HG02798 (cell line): ENCODE measurements at regions not wholly inside any gene's neighbourhood (a gene's known extent, or its start where the extent isn't known, plus 50 kb on each side); places are given as distances from the start of the nearest gene placed in this dataset.
"Not testable (repeated sequence)": the region's sequence is repeated elsewhere in the genome, so short reads cannot be mapped to it uniquely, and the experiment has no call there.

Source experiments
- ATAC-seq: cut with Tn5 transposase; IDR thresholded peaks from one replicate; pipeline ENCODE4 v1.9.1; 2021; ENCODE audit warnings: mild to moderate bottlenecking; ENCODE audit not compliant: unreplicated experiment, poor library complexity

- no peak for ATAC-seq
Observed at GRCh38 chr3:70744536-70744935, 432.1 kb upstream of the MDFIC2 start.

DNA sequence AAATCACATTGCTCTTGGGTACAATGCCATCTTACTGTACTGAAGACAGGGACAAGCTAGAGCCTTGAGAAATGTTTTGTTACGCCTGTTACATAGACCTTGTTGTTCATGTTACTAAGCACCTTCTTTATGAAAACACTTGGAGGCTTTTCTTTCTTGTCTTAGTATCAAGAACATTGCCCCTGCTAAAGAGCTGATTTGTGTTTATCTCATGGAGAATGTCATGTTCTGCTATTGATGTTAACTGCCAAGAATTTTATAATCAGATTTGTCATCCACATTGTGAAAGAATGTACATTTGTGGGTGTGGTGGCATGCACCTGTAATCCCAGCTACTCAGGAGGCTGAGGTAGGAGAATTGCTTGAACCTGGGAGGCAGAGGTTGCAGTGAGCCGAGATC, 431.3 kb upstream of the MDFIC2 start:
- ATAC-seq, result no peak

GRCh38 chr3:70742081-70742480, 429.6 kb upstream of the MDFIC2 start:
- ATAC-seq, result no peak

DNA sequence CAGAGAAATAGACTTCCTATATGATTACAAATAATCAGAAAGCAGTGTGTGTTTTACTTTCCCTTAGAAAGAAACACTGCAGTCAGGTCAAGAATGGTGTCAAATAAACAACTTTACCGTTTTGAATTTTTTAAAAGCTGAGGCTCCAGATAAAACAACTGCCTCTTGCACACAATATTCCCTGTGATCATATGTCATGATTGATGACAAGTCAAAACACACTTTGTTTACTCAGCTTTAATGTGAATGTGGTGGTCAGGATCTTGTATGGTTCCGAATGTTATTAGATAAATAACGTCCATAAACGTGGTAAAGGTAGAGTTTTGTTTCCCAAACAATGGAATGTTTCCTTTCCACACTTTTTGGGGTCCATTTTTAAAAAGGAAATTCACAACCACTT, 428.4 kb upstream of the MDFIC2 start:
- ATAC-seq, result no peak

DNA sequence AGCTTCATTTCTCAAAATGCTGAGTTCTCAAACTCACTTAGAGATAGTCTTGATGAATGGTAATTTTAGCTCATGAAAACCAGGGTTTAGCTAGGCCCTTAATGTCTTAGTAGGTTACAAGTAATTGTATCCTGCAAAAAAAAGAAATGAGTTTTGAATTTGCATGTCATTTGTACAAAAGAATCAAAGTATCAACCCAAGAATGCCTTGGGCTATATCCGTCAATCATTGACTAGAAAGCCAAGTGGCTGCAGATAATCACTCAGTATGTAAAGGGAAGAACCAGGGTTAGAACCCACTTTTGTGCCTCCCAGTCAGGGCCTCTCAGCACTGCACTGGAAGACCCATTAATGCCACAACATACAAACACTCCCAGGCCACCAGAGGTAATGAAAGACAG, 427.6 kb upstream of the MDFIC2 start:
- no peak for ATAC-seq

GRCh38 chr3:70738291-70738681, 425.8 kb upstream of the MDFIC2 start:
- ATAC-seq, result no peak

GRCh38 chr3:70737666-70738290, 425.3 kb upstream of the MDFIC2 start:
- ATAC-seq, result no peak

- ATAC-seq, result no peak
Observed at GRCh38 chr3:70736009-70736408, 423.6 kb upstream of the MDFIC2 start.

GRCh38 chr3:70734756-70735155, 422.3 kb upstream of the MDFIC2 start:
- no peak for ATAC-seq

DNA sequence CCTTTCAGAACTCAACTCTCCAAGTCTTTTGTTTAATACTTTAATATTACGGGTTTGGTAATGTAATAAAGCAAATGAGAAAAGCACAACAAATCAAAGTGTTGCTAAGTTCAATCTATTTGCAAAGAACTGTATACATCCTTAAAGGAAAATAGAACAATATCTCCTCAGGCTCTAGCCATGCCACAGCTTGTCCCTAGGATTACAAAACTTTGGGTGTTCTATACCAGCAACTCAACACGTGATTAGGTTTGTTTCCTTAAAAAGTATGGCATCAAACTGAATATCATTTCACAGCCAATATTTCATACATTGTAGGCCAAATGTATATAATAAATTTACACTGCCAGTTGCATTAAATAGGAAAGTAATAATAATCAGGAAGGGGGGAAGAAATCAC, 418.6 kb upstream of the MDFIC2 start:
- ATAC-seq, result no peak

GRCh38 chr3:70729845-70730244, 417.4 kb upstream of the MDFIC2 start:
- no peak for ATAC-seq

DNA sequence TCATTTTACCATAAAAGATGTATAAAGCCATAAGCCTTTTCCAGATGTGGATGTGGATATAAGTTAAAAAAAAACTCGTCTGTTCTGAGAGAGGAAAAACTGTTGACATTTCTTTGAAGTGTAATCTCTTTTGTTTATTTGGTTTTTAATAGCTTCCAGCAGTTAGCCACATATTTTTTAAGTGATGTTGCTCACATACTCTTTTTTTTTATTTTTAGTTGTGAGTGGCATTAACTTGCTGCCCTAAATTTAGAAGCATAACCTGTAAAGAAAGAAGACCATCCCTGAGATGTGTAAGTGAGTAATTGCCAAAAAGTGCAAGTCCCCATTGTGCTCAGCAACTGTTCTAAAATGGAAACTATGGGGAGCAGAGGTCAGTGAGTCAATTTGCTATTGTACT, 415.9 kb upstream of the MDFIC2 start:
- ATAC-seq, result no peak

GRCh38 chr3:70726961-70727360, 414.5 kb upstream of the MDFIC2 start:
- ATAC-seq, result no peak

GRCh38 chr3:70726096-70726938, 413.9 kb upstream of the MDFIC2 start:
- no peak for ATAC-seq

GRCh38 chr3:70722018-70722417, 409.6 kb upstream of the MDFIC2 start:
- no peak for ATAC-seq

DNA sequence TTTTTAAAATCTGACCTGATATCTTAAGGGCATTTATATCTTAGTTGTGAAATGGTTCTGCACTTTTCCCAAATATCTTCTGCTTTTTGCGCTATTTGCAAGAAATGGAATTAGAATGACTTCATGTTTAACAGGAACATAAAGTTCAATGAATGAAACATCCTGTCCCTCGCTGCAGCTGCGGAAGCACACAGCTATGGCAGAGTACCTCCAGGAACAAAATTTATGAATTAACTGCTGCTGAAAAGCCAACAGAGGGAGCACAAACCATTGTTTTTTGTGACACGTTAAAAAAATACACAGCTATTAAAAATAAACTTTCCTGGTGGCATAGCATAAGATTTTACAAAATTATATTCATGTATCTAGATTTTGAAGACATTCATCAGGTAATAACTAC, 404.4 kb upstream of the MDFIC2 start:
- no peak for ATAC-seq

- ATAC-seq, result no peak
Observed at GRCh38 chr3:70712449-70713082, 400.1 kb upstream of the MDFIC2 start.

DNA sequence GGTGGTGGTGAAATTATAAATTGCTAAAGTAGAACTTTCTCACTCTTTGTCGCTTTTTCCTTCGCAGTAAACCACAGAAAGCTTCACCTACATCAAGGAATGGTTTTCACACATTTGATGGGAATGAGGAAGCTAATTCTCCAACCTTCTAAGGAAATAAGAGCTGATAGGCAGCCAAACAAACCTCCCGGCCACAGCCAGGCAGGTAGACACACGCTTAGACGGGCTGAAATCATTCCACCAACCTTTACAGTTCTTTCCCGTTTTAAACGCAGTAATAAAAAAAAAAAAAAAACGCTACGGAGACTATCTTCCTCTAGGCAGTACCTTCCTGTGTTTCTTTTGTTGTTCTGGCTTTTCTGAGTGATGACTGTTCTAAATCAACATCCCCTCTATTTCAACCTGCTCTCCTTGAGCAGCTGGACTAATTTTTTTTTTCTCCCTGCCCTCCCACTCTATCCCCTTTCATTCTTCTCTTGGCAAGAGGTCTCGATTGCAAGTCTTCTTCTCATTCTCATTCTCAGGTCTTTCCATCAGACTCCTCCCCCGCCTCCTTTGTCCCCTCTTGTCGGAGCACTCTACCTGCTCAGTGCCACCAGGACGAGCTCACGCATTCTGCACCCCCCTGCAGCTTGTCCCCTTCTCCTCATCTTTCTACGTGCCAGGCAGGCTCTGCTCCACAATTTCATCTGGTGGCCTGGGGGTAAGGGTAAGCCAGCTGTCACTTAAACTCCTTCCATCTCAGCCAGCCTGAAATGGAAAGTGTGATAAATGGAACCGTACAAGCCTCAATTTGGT, 391.1 kb upstream of the MDFIC2 start:
- no peak for ATAC-seq

- no peak for ATAC-seq
Observed at GRCh38 chr3:70702132-70702531, 389.7 kb upstream of the MDFIC2 start.

DNA sequence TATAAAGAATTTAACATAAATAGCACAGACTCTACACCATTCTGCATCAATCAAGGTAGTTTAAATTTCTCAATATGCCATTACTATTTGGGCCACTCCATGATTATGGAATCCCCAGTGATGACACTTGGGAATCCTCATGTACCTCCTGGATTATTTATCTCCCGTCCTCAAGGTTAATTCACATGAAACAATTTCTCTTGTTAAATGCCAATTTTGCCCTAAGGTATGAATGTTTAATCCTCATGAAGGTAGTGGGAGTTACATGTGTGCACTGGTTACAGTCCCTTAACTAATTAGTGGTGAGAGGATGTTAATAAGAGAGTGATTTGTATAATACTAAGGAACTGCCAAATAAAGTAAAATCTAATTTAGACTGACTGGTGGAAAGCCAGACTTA, 372.3 kb upstream of the MDFIC2 start:
- no peak for ATAC-seq

DNA sequence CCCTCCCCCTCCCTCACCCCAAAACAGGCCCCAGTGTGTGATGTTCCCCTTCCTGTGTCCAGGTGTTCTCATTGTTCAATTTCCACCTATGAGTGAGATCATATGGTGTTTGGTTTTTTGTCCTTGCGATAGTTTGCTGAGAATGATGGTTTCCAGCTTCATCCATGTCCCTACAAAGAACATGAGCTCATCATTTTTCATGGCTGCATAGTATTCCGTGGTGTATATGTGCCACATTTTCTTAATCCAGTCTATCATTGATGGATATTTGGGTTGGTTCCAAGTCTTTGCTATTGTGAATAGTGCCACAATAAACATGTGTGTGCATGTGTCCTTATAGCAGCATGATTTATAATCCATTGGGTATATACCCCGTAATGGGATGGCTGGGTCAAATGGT, 363.4 kb upstream of the MDFIC2 start:
- ATAC-seq, result not testable (repeated sequence)
